WTC11 (cell line): ENCODE measurements at regions not wholly inside any gene's neighbourhood (a gene's known extent, or its start where the extent isn't known, plus 50 kb on each side); places are given as distances from the start of the nearest gene placed in this dataset.

Source experiments
- ATAC-seq: fragments of 200-7000 bp; cut with Tn5 transposase; 2 replicates; pipeline ENCODE4 v1.10.0; 2021; ENCODE audit warnings: mild to moderate bottlenecking, moderate library complexity
- CTCF ChIA-PET: fragments of 300-600 bp; sonication (Branson Sonifier 250); formaldehyde crosslinking; loops from one replicate; lab custom pipeline; 2021; ENCODE audit warnings: antibody characterized with exemption; lab: Charles Lee
- POLR2A ChIA-PET: fragments of 350-600 bp; sonication (Branson Sonifier 250); formaldehyde crosslinking; loops from one replicate; lab custom pipeline; 2021; ENCODE audit warnings: antibody characterized with exemption; lab: Charles Lee
- DNase-seq: peaks from one replicate; pipeline ENCODE4 v3.0.0; 2021; ENCODE audit warnings: low spot score
- H3K27ac Mint-ChIP-seq: 2 replicates; pipeline ENCODE4 v1.8.0; 2021; ENCODE audit warnings: mixed read lengths
- H3K27me3 Mint-ChIP-seq: 2 replicates; pipeline ENCODE4 v1.8.0; 2021; ENCODE audit warnings: low read depth, mild to moderate bottlenecking, moderate library complexity, mixed read lengths
- H3K36me3 Mint-ChIP-seq: 2 replicates; pipeline ENCODE4 v1.8.0; 2021; ENCODE audit warnings: mixed read lengths
- H3K4me1 Mint-ChIP-seq: 2 replicates; pipeline ENCODE4 v1.8.0; 2022; ENCODE audit warnings: mixed read lengths
- H3K4me3 Mint-ChIP-seq: 2 replicates; pipeline ENCODE4 v1.8.0; 2021; ENCODE audit warnings: mild to moderate bottlenecking, moderate library complexity, mixed read lengths
- H3K9me3 Mint-ChIP-seq: 2 replicates; pipeline ENCODE4 v1.8.0; 2021; ENCODE audit warnings: mixed read lengths
- ATF2 ChIP-seq: sonication (generic); formaldehyde crosslinking; IDR thresholded peaks from 2 replicates; pipeline ENCODE4 v1.8.1; 2022; ENCODE audit warnings: low read depth, missing genetic modification reagents, borderline replicate concordance
- CBFB ChIP-seq: sonication (generic); formaldehyde crosslinking; IDR thresholded peaks from 2 replicates; pipeline ENCODE4 v1.8.1; 2022; ENCODE audit warnings: mild to moderate bottlenecking, low read depth, missing genetic modification reagents
- CREB1 ChIP-seq: sonication (generic); formaldehyde crosslinking; IDR thresholded peaks from 2 replicates; pipeline ENCODE4 v1.8.0; 2023; ENCODE audit warnings: mild to moderate bottlenecking, missing genetic modification reagents
- JUN ChIP-seq: sonication (generic); formaldehyde crosslinking; IDR thresholded peaks from 2 replicates; pipeline ENCODE4 v1.8.0; 2023; ENCODE audit warnings: mild to moderate bottlenecking, missing genetic modification reagents
- MLX ChIP-seq: sonication (generic); formaldehyde crosslinking; IDR thresholded peaks from 2 replicates; pipeline ENCODE4 v1.8.1; 2023; ENCODE audit warnings: mild to moderate bottlenecking, missing genetic modification reagents, moderate library complexity
- NFE2L1 ChIP-seq: sonication (generic); formaldehyde crosslinking; IDR thresholded peaks from 2 replicates; pipeline ENCODE4 v1.8.1; 2023; ENCODE audit warnings: missing genetic modification reagents
- NFYB ChIP-seq: sonication (generic); formaldehyde crosslinking; conservative IDR thresholded peaks from 2 replicates; pipeline ENCODE4 v1.8.0; 2022; ENCODE audit warnings: low read depth, missing genetic modification reagents
- NR3C1 ChIP-seq: sonication (generic); formaldehyde crosslinking; conservative IDR thresholded peaks from 2 replicates; pipeline ENCODE4 v1.8.1; 2023; ENCODE audit warnings: low read depth, mild to moderate bottlenecking, missing genetic modification reagents
- OVOL2 ChIP-seq: fragments of 250-450 bp; sonication (Bioruptor Pico); IDR thresholded peaks from 2 replicates; pipeline ENCODE4 v1.9.0; 2021; ENCODE audit warnings: mild to moderate bottlenecking, borderline replicate concordance
- RORB ChIP-seq: fragments of 250-450 bp; sonication (Bioruptor Pico); IDR thresholded peaks from 2 replicates; pipeline ENCODE4 v1.9.0; 2021; ENCODE audit warnings: mild to moderate bottlenecking
- SMAD3 ChIP-seq: sonication (generic); formaldehyde crosslinking; IDR thresholded peaks from 2 replicates; pipeline ENCODE4 v1.8.0; 2022; ENCODE audit warnings: missing genetic modification reagents, mild to moderate bottlenecking, borderline replicate concordance
- SOX15 ChIP-seq: fragments of 250-450 bp; sonication (Bioruptor Pico); IDR thresholded peaks from 2 replicates; pipeline ENCODE4 v1.9.0; 2021; ENCODE audit warnings: mild to moderate bottlenecking
- ZBTB43 ChIP-seq: sonication (generic); formaldehyde crosslinking; IDR thresholded peaks from 2 replicates; pipeline ENCODE4 v1.8.1; 2023; ENCODE audit warnings: mild to moderate bottlenecking, missing genetic modification reagents
- TF ChIP-seq, protein P1 (sequence below): sonication (generic); formaldehyde crosslinking; IDR thresholded peaks from 2 replicates; pipeline ENCODE4 v1.8.1; 2023; ENCODE audit warnings: mild to moderate bottlenecking, moderate library complexity, missing genetic modification reagents
- TF ChIP-seq, protein P2 (sequence below): sonication (generic); formaldehyde crosslinking; IDR thresholded peaks from 2 replicates; pipeline ENCODE4 v1.8.1; 2022; ENCODE audit warnings: mild to moderate bottlenecking, moderate library complexity, missing genetic modification reagents
- TF ChIP-seq, protein P3 (sequence below): fragments of 250-450 bp; sonication (Bioruptor Pico); IDR thresholded peaks from 2 replicates; pipeline ENCODE4 v1.9.0; 2021; ENCODE audit warnings: moderate library complexity, mild to moderate bottlenecking, inconsistent platforms, borderline replicate concordance
- TF ChIP-seq, protein P4 (sequence below): fragments of 200-600 bp; IDR thresholded peaks from 2 replicates; pipeline ENCODE4 v1.8.0; 2022; ENCODE audit warnings: antibody characterized with exemption

GRCh38 chr5:121707178-121707577 is 144.5 kb upstream of the FTMT start (continued):
- no peak for TF ChIP-seq RORB (CRISPR knock-in tag)
- no peak for TF ChIP-seq CREB1 (CRISPR knock-in tag)
- TF ChIP-seq, protein P1, sequence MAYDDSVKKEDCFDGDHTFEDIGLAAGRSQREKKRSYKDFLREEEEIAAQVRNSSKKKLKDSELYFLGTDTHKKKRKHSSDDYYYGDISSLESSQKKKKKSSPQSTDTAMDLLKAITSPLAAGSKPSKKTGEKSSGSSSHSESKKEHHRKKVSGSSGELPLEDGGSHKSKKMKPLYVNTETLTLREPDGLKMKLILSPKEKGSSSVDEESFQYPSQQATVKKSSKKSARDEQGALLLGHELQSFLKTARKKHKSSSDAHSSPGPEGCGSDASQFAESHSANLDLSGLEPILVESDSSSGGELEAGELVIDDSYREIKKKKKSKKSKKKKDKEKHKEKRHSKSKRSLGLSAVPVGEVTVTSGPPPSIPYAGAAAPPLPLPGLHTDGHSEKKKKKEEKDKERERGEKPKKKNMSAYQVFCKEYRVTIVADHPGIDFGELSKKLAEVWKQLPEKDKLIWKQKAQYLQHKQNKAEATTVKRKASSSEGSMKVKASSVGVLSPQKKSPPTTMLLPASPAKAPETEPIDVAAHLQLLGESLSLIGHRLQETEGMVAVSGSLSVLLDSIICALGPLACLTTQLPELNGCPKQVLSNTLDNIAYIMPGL (CRISPR knock-in tag) = no peak
- TF ChIP-seq NR3C1 = no peak
- no peak for TF ChIP-seq NFYB (CRISPR knock-in tag)
- no peak for TF ChIP-seq SOX15
- TF ChIP-seq, protein P2, sequence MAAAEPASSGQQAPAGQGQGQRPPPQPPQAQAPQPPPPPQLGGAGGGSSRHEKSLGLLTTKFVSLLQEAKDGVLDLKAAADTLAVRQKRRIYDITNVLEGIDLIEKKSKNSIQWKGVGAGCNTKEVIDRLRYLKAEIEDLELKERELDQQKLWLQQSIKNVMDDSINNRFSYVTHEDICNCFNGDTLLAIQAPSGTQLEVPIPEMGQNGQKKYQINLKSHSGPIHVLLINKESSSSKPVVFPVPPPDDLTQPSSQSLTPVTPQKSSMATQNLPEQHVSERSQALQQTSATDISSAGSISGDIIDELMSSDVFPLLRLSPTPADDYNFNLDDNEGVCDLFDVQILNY (CRISPR knock-in tag) = no peak
- no peak for TF ChIP-seq CBFB (CRISPR knock-in tag)
- TF ChIP-seq SMAD3 (CRISPR knock-in tag) = no peak
- no peak for TF ChIP-seq NFE2L1 (CRISPR knock-in tag)
- TF ChIP-seq, protein P3, sequence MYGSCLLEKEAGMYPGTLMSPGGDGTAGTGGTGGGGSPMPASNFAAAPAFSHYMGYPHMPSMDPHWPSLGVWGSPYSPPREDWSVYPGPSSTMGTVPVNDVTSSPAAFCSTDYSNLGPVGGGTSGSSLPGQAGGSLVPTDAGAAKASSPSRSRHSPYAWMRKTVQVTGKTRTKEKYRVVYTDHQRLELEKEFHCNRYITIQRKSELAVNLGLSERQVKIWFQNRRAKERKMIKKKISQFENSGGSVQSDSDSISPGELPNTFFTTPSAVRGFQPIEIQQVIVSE (CRISPR knock-in tag) = no peak
- TF ChIP-seq, protein P4, sequence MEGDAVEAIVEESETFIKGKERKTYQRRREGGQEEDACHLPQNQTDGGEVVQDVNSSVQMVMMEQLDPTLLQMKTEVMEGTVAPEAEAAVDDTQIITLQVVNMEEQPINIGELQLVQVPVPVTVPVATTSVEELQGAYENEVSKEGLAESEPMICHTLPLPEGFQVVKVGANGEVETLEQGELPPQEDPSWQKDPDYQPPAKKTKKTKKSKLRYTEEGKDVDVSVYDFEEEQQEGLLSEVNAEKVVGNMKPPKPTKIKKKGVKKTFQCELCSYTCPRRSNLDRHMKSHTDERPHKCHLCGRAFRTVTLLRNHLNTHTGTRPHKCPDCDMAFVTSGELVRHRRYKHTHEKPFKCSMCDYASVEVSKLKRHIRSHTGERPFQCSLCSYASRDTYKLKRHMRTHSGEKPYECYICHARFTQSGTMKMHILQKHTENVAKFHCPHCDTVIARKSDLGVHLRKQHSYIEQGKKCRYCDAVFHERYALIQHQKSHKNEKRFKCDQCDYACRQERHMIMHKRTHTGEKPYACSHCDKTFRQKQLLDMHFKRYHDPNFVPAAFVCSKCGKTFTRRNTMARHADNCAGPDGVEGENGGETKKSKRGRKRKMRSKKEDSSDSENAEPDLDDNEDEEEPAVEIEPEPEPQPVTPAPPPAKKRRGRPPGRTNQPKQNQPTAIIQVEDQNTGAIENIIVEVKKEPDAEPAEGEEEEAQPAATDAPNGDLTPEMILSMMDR = no peak

- no peaks in the 10 kb centered on the region for H3K27me3 Mint-ChIP-seq
- POLR2A ChIA-PET = no interaction called here
- CTCF ChIA-PET = no interaction called here
Observed at GRCh38 chr5:121711416-121711815, 140.3 kb upstream of the FTMT start.

More at GRCh38 chr5:121711416-121711815, 140.3 kb upstream of the FTMT start:
- Mint-ChIP-seq H3K36me3 (no peaks in the 10 kb centered on the region), H3K4me1 (peaks cover 9% of the 10 kb centered on the region), H3K4me3 (no peak overlapping the region), H3K9me3 (no peaks in the 10 kb centered on the region), H3K27ac (no peak overlapping the region)
- ATAC-seq (no peak), DNase-seq (no peak)
- no peak for TF ChIP-seq MLX (CRISPR knock-in tag)
- TF ChIP-seq OVOL2 (CRISPR knock-in tag) = no peak
- no peak for TF ChIP-seq ATF2
- TF ChIP-seq ZBTB43 = no peak
- no peak for TF ChIP-seq JUN (CRISPR knock-in tag)
